ENCODE measurements at regions not wholly inside any gene's neighbourhood (a gene's known extent, or its start where the extent isn't known, plus 50 kb on each side); places are given as distances from the start of the nearest gene placed in this dataset.
"Not testable (repeated sequence)": the region's sequence is repeated elsewhere in the genome, so short reads cannot be mapped to it uniquely, and the experiment has no call there.

- no peak for DNase-seq
Measured at GRCh38 chr6:169142538-169142844, 111.2 kb downstream of the THBS2 start.

GRCh38 chr6:169141671-169142537 lies 111.7 kb downstream of the THBS2 start:
- DNase-seq: no peak

GRCh38 chr6:169140986-169141495 lies 112.6 kb downstream of the THBS2 start:
- DNase-seq: no peak

GRCh38 chr6:169139179-169139971 lies 114.3 kb downstream of the THBS2 start:
- DNase-seq: no peak

GRCh38 chr6:169132352-169132940 lies 121.2 kb downstream of the THBS2 start:
- DNase-seq: no peak

GRCh38 chr6:169131390-169131789 lies 122.3 kb downstream of the THBS2 start:
- DNase-seq: no peak

GRCh38 chr6:169130113-169130512 lies 123.5 kb downstream of the THBS2 start:
- DNase-seq: no peak

GRCh38 chr6:169121013-169121412 lies 132.6 kb downstream of the THBS2 start:
- no peak for DNase-seq

GRCh38 chr6:169119669-169120068 lies 134.0 kb downstream of the THBS2 start:
- DNase-seq: no peak

- DNase-seq: no peak
Measured at GRCh38 chr6:169118346-169118830, 135.3 kb downstream of the THBS2 start.

- DNase-seq: no peak
Measured at GRCh38 chr6:169117663-169118062, 136.0 kb downstream of the THBS2 start.

- no peak for DNase-seq
Measured at GRCh38 chr6:169115632-169116031, 138.0 kb downstream of the THBS2 start.

- DNase-seq: not testable (repeated sequence)
Measured at GRCh38 chr6:169114632-169115031, 139.0 kb downstream of the THBS2 start.

GRCh38 chr6:169112483-169113320 lies 140.9 kb downstream of the THBS2 start:
- DNase-seq: no peak

GRCh38 chr6:169111203-169111602 lies 142.4 kb downstream of the THBS2 start:
- no peak for DNase-seq

- no peak for DNase-seq
Measured at GRCh38 chr6:169109411-169110220, 144.0 kb downstream of the THBS2 start.

- DNase-seq: no peak
Measured at GRCh38 chr6:169108753-169109152, 144.9 kb downstream of the THBS2 start.

GRCh38 chr6:169106176-169106575 lies 147.5 kb downstream of the THBS2 start:
- DNase-seq: no peak

GRCh38 chr6:169101981-169102380 lies 151.7 kb downstream of the THBS2 start:
- DNase-seq: no peak

GRCh38 chr6:169101036-169101805 lies 152.4 kb downstream of the THBS2 start:
- no peak for DNase-seq

Data from effector CD8-positive, alpha-beta T cell (primary cell).